GM12874 (cell line): ENCODE measurements at regions not wholly inside any gene's neighbourhood (a gene's known extent, or its start where the extent isn't known, plus 50 kb on each side); places are given as distances from the start of the nearest gene placed in this dataset.

ENCODE experiments used
- TF ChIP-seq, protein P1 (sequence below): IDR thresholded peaks from 2 replicates; pipeline ENCODE4 v1.5.1; 2011; ENCODE audit warnings: low read depth, mild to moderate bottlenecking, control low read depth, low read length, moderate library complexity; ENCODE audit not compliant: insufficient read depth

DNA sequence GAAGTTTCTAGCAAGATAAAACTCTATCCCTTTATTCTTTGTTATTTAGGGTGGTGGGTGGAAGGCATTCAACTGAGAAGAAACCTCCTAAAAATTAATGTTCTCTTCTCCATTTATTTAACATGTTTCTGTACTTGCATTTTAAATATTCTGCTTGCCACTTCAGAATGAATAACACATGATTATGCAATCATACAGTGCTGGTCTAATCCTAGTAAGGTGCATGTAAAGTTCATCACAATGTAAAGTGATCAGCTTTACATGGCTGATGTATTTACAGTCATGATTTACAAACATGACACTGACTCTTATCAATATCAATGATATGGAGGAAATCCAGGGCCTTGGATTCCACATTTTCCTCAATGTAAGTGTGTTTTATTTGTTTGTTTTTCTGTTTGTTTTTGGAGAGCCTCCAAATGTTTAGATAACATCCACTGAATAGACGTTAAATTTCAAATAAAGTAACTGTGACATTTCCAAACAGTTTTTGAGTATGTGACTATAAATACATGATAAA, 342.1 kb upstream of the CTSO start:
- TF ChIP-seq, protein P1, sequence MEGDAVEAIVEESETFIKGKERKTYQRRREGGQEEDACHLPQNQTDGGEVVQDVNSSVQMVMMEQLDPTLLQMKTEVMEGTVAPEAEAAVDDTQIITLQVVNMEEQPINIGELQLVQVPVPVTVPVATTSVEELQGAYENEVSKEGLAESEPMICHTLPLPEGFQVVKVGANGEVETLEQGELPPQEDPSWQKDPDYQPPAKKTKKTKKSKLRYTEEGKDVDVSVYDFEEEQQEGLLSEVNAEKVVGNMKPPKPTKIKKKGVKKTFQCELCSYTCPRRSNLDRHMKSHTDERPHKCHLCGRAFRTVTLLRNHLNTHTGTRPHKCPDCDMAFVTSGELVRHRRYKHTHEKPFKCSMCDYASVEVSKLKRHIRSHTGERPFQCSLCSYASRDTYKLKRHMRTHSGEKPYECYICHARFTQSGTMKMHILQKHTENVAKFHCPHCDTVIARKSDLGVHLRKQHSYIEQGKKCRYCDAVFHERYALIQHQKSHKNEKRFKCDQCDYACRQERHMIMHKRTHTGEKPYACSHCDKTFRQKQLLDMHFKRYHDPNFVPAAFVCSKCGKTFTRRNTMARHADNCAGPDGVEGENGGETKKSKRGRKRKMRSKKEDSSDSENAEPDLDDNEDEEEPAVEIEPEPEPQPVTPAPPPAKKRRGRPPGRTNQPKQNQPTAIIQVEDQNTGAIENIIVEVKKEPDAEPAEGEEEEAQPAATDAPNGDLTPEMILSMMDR: no peak

DNA sequence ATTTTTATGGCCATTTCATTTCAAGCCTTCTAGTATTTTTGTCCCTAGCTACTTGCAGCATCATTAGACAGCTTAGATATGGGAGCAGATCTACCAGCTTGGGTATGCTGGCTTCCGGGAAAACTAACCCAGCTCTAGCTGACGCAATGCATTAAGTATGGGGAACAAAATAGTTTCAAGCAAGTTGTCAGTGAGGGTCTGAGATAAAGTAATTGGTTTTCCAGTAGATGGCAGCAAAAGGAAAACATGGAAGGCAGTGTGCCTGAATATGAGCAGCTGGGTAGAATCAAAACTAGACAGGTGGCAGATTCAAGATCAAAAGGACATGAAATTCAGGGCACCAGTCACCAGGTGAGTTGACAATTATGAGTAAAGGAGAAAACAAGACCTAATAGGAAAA, 340.9 kb upstream of the CTSO start:
- TF ChIP-seq, protein P1: no peak

DNA sequence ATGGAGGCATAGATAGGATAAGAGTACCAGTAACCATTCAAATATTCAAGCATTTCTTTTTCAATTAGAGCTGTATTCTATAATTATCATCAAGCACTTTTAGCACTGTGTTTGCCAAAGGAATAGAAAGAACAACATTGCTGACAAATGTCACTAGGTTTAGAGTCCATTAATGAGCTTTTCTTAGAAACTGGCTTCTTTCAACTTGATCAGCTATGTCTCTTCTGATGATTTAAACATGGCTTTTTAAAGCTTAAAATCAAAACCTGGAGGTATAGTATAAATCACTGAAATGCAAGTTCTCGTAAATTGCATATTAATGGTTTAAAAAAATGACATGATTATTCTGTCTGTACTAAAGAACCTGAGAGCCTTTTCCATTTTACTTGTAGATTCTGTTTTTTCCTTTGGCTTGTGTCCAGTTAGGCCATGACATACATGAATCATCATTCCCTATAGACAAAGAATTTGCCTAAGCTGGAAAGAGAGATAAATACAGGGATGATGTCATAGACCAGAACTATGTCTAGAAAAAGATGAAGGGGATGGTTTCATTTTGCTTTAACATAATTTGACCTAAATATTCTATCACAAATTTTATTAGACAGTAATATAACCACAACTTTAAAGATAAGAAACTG, 340.1 kb upstream of the CTSO start:
- TF ChIP-seq, protein P1: no peak

DNA sequence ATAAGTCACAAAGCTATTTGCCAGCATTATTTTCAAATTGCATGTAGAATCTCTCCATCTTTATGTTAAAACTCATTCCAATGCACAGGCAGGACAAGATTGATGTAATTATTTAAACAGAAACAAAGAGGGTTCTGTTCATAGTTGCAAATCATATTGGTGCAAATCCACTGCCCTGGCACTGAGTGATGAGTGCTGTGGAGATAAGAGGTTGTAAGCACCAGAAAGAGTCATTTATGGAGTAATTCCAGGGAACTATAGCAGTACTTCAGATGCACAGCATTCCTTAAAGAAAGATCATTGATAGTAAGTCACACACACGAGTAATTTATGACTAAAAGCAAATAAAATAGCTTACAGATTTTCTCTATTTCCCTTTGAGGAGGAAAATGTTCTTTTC, 337.7 kb upstream of the CTSO start:
- TF ChIP-seq, protein P1: no peak

DNA sequence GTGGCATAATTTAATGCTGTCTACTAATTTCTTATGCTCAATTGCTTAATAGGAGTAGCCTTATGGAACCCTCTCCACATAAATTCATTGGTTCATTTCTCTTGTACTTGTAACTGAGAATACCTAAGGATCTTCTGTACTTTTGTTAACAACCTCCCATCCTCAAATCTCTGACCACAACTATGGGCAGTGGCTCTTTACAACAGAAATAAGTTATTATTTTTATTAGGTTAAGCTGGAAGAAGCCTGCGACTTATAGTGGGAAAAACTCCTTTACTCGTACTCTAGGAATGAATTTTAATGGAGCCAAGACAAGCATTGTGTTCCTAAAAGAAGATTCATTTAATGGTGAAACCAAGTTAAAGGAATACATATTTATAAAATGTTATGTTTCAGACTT, 337.1 kb upstream of the CTSO start:
- TF ChIP-seq, protein P1: no peak

DNA sequence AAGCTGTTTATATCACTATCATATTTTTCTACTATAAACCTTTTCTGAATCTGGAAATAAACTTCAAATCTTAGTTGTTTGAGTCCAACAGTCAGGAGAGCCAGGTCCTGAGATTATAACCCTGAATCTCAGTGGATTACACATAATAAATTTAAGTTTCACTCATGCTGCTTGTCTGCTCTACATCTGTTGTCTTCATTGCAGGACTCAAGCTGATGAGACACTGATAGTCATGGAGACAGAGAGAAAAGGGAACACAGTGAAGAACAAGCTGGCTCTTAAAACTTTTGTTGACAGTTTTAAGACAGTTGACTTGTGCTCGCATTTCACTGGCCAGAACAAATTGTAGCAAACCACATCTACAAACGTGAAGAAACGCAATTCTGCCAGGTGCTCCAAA, 327.0 kb upstream of the CTSO start:
- TF ChIP-seq, protein P1: no peak

DNA sequence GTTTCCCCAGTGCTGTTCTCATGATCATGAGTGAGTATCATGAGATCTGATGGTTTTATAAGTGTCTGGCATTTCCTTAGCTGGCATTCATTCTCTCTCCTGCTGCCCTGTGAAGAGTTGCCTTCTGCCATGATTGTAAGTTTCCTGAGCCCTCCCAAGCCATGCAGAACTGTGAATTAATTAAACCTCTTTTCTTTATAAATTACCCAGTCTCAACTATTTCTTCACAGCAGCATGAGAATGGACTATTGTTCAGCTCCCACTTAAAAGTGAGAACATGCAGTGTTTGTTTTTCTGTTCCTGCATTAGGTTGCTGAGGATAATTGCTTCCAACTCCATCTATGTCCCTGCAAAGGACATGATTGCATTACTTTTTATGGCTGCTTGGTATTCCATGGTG, 311.7 kb upstream of the CTSO start:
- TF ChIP-seq, protein P1: no peak
